ENCODE measurements at regions not wholly inside any gene's neighbourhood (a gene's known extent, or its start where the extent isn't known, plus 50 kb on each side); places are given as distances from the start of the nearest gene placed in this dataset.
A peak's percentile ranks its signal among the peaks of the same experiment; 100 is the strongest.

DNA sequence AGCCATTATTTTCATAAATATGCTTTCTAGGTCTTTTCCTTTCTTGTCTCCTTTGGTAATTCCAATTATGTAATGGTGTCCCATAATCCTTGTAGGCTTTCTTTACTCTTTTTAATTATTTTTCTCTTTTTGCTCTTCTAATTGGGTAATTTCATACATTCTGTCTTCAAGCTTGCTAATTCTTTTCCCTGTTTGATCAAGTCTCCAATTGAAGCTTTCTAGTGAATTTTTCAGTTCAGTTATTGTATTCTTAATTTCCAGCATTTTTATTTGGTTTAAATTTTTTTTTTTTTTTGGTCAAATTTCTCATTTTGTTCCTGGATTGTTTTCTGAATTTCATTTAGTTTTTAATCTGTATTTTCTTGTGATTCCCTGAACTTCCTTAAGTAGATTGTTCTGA is 74.9 kb upstream of the UST start:
- DNase-seq (ENCODE audit: low read depth), result no peak
- TF ChIP-seq, protein P1, sequence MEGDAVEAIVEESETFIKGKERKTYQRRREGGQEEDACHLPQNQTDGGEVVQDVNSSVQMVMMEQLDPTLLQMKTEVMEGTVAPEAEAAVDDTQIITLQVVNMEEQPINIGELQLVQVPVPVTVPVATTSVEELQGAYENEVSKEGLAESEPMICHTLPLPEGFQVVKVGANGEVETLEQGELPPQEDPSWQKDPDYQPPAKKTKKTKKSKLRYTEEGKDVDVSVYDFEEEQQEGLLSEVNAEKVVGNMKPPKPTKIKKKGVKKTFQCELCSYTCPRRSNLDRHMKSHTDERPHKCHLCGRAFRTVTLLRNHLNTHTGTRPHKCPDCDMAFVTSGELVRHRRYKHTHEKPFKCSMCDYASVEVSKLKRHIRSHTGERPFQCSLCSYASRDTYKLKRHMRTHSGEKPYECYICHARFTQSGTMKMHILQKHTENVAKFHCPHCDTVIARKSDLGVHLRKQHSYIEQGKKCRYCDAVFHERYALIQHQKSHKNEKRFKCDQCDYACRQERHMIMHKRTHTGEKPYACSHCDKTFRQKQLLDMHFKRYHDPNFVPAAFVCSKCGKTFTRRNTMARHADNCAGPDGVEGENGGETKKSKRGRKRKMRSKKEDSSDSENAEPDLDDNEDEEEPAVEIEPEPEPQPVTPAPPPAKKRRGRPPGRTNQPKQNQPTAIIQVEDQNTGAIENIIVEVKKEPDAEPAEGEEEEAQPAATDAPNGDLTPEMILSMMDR (conservative IDR thresholded peaks at IDR 0.05; ENCODE audit: control insufficient read depth, insufficient read depth, low read depth, low read length), result no peak
- H3K4me3 ChIP-seq (ENCODE audit: control insufficient read depth, low read depth, low read length), result no peak overlapping the region

DNA sequence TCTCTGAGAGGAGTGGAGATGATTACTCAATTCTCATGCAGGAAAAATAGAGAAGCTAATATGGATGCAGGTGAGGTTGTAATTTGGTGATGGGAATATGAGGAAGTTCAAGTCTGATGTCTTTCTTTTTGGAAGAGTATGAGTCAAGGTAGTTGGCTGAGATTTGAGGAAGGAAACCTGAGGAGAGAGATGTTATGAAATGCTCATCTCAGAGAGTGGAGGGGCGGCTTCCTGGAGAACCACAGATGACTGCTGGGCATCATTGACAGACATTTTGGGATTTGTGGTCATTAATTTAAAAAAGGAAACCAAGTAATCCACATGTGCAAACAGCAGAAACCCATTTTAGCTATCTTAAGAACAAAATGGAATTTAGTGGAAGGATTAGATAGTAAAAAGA is 72.5 kb upstream of the UST start:
- no peak overlapping the region for H3K4me3 ChIP-seq (ENCODE audit: control insufficient read depth, low read depth, low read length)
- peak; percentile 8 for DNase-seq (ENCODE audit: low read depth)
- TF ChIP-seq, protein P1 (conservative IDR thresholded peaks at IDR 0.05; ENCODE audit: control insufficient read depth, insufficient read depth, low read depth, low read length), result no peak

DNA sequence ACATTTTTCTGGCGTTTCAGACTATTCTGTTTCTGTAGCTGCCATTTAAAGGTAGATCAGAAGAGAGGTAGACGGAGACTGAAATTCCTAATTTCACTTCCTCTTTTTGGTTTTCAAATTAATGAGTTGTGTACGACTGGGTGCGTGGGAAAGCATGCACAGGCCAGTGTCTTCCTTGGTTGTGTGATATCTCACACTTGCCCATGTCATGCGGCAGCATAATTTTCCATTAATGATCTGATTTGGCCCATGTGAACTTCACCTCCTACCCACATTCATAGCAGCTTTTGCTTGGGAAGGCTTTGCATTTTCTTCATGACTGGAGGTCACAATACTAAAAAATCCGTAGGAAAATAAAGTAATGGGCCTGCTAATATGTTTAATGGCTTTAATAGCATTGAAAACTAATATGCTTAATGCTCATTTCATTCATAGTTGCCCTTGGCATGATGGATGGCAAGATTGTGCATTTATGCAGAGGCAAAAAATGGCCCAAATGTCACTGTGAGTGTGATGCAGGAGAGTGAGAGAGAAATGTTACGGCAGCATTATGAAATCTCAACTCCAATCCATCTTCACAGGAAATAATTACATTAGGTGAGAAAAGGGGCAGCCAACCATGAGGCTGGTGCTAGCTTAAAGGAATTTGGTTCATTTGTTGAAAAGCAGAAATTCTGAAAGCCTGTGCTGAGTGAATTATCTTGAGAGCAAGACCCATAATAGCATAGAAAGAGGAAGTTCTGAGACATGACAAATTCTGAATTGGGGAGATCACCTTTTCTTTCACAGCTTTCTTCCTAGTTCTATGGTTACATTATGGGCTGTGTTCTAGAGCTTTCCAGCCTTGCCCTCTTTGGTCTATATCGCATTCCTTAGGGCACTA is 69.0 kb upstream of the UST start:
- no peak overlapping the region for H3K4me3 ChIP-seq (ENCODE audit: control insufficient read depth, low read depth, low read length)
- TF ChIP-seq, protein P1 (conservative IDR thresholded peaks at IDR 0.05; ENCODE audit: control insufficient read depth, insufficient read depth, low read depth, low read length), result no peak
- DNase-seq (ENCODE audit: low read depth), result no peak

DNA sequence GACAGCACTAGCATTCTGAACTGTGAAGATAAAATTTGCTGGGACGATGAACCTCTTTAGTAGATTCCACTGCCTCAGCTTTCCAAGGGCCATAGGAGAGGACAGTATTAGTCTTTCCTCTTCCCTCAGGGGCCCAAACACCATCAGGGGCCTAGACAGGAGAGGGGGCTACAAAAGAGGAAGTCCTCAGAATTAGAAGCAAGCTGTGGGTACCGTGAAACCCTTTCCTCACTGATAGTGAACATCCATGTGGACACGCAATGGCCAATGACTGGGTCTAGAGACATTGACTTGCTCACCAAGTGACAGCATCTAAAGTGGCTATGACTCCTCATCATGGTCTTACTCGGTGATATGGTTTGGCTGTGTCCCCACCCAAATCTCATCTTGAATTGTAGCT is 68.1 kb upstream of the UST start:
- TF ChIP-seq, protein P1 (conservative IDR thresholded peaks at IDR 0.05; ENCODE audit: control insufficient read depth, insufficient read depth, low read depth, low read length), result no peak
- no peak for DNase-seq (ENCODE audit: low read depth)
- H3K4me3 ChIP-seq (ENCODE audit: control insufficient read depth, low read depth, low read length), result no peak overlapping the region

DNA sequence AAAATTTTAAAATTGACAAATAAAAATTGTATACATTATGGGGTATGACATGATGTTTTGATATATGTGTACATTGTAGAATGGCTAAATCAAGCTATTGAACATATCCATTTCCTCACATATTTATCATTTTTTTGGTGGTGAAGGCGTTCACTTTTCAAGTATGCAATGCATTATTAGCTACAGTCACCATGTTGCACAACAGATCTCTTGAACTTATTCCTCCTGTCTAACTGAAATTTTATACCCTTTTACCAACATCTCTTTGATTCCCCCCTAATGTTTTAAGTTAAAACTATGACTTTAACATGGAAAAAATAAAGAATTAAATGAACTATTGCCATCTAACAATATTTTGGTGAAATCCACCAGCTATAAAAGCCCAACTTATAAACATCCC is 65.2 kb upstream of the UST start:
- TF ChIP-seq, protein P1 (conservative IDR thresholded peaks at IDR 0.05; ENCODE audit: control insufficient read depth, insufficient read depth, low read depth, low read length), result no peak
- peak; percentile 6 for DNase-seq (ENCODE audit: low read depth)
- H3K4me3 ChIP-seq (ENCODE audit: control insufficient read depth, low read depth, low read length), result no peak overlapping the region

DNA sequence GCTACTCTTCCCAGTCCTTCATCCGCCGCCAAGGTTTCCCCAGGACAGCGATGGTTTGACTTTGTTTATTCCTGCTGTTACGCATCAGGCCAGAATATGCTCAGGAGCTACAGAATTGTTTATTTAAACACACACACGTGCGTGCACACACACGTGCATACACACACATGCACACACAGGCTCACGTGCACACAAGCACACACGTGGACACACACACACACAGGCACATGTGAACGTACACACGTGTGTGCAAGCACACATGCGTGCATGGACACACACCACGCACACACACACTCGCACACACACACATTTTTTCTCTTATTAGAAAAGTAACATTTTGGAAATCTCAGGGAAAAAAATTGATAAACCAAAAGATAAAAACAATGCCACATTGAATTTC is 64.6 kb upstream of the UST start:
- H3K4me3 ChIP-seq (ENCODE audit: control insufficient read depth, low read depth, low read length), result no peak overlapping the region
- no peak for DNase-seq (ENCODE audit: low read depth)
- TF ChIP-seq, protein P1 (conservative IDR thresholded peaks at IDR 0.05; ENCODE audit: control insufficient read depth, insufficient read depth, low read depth, low read length), result no peak

Measured in fibroblast of mammary gland (primary cell).